Gastroesophageal sphincter (tissue), 4 donors: ENCODE measurements at regions not wholly inside any gene's neighbourhood (a gene's known extent, or its start where the extent isn't known, plus 50 kb on each side); places are given as distances from the start of the nearest gene placed in this dataset.
"Not testable (repeated sequence)": the region's sequence is repeated elsewhere in the genome, so short reads cannot be mapped to it uniquely, and the experiment has no call there.

Experiments used
- ATAC-seq: fragments of 150-250 bp; one replicate; pipeline ENCODE4 v1.9.1; 2016; ENCODE audit warnings: mild to moderate bottlenecking, moderate library complexity
- H3K27ac ChIP-seq, 4 donors: fragments of 200-600 bp; sonication (generic) in 3 of 4; 1 replicate in 3 of 4; 2 replicates in 1 of 4; pipeline ENCODE4 v1.5.1; 2016 to 2019
- H3K27me3 ChIP-seq: fragments of 200-600 bp; sonication (generic); one replicate; pipeline ENCODE4 v1.5.1; 2019
- H3K36me3 ChIP-seq, 2 donors: fragments of 200-600 bp; sonication (generic); one replicate each; pipeline ENCODE4 v1.5.1; 2019; ENCODE audit warnings: control low read depth in 1 of 2
- H3K4me1 ChIP-seq, 3 donors: fragments of 200-600 bp; sonication (generic); 1 replicate in 2 of 3; 2 replicates in 1 of 3; pipeline ENCODE4 v1.5.1; 2016 to 2019; ENCODE audit warnings: control low read depth in 2 of 3
- H3K4me3 ChIP-seq, 2 donors: fragments of 200-600 bp; sonication (generic); one replicate each; pipeline ENCODE4 v1.5.1; 2019; ENCODE audit warnings: mild to moderate bottlenecking in 1 of 2, moderate library complexity in 1 of 2
- H3K9me3 ChIP-seq, 3 donors: fragments of 200-600 bp; sonication (generic); one replicate each; pipeline ENCODE4 v1.5.1; 2017 to 2019; ENCODE audit warnings: control low read depth in 2 of 3
- CTCF ChIP-seq, 4 experiments: fragments of 200-600 bp in 2 of 4; fragments of 450-650 bp in 2 of 4; sonication (generic) in 1 of 4; IDR thresholded peaks; one replicate each; pipeline ENCODE4 v1.5.1; 2017 to 2019; ENCODE audit warnings: antibody characterized with exemption in 4 of 4, mild to moderate bottlenecking in 2 of 4, moderate library complexity in 2 of 4
- EP300 ChIP-seq: sonication (generic); formaldehyde crosslinking; IDR thresholded peaks from one replicate; pipeline ENCODE4 v1.6.1; 2017; ENCODE audit warnings: antibody characterized with exemption, mild to moderate bottlenecking
- POLR2A ChIP-seq, 2 donors: fragments of 450-650 bp; IDR thresholded peaks; one replicate each; pipeline ENCODE4 v1.6.1; 2017; ENCODE audit warnings: antibody characterized with exemption in 2 of 2, mild to moderate bottlenecking in 2 of 2, moderate library complexity in 1 of 2
- POLR2AphosphoS5 ChIP-seq: sonication (generic); formaldehyde crosslinking; IDR thresholded peaks from one replicate; pipeline ENCODE4 v1.6.1; 2017; ENCODE audit warnings: antibody characterized with exemption
- WGBS, 2 donors: methylation state at CpG; one replicate each; pipeline ENCODE4 v1.1.5; 2018; ENCODE audit warnings: low coverage in 1 of 2; 5-methylcytosine and 5-hydroxymethylcytosine counted together

- no peaks in the 10 kb centered on the region for H3K36me3 ChIP-seq
- no peak for ATAC-seq
- no peak overlapping the region for H3K4me3 ChIP-seq
- 80 to 100% methylated on average over 1 to 2 of the region's 3 CpGs for WGBS, 2 donors
- H3K27me3 ChIP-seq = no peaks in the 10 kb centered on the region
- no peak for TF ChIP-seq POLR2AphosphoS5
- TF ChIP-seq CTCF (IDR thresholded peaks at IDR 0.05) = no peak
- no peak for TF ChIP-seq EP300
- no peak for TF ChIP-seq POLR2A (IDR thresholded peaks at IDR 0.05)
- no peaks in the 10 kb centered on the region for H3K4me1 ChIP-seq
- H3K27ac ChIP-seq = no peak overlapping the region
- H3K9me3 ChIP-seq = no peaks in the 10 kb centered on the region
These were observed 61.1 kb upstream of the SPTLC3 start for GRCh38 chr20:12947691-12948090.

- Histone ChIP-seq H3K4me1 (no peaks in the 10 kb centered on the region), H3K9me3 (no peaks in the 10 kb centered on the region), H3K27me3 (no peaks in the 10 kb centered on the region), H3K36me3 (no peaks in the 10 kb centered on the region), H3K4me3 (no peak overlapping the region), H3K27ac (no peak overlapping the region)
- ATAC-seq = no peak
- whole genome bisulfite sequencing, 2 donors = 22 to 64% methylated on average over 1 to 2 of the region's 4 CpGs
- TF ChIP-seq POLR2A (IDR thresholded peaks at IDR 0.05) = no peak
- TF ChIP-seq EP300 = no peak
- TF ChIP-seq POLR2AphosphoS5 = no peak
- TF ChIP-seq CTCF (IDR thresholded peaks at IDR 0.05) = no peak
These were observed 59.3 kb upstream of the SPTLC3 start for GRCh38 chr20:12949429-12949980.

GRCh38 chr20:12954254-12954653 is 54.5 kb upstream of the SPTLC3 start:
- not testable (repeated sequence) for H3K27me3 ChIP-seq, H3K4me3 ChIP-seq, ATAC-seq, H3K36me3 ChIP-seq, H3K4me1 ChIP-seq, H3K9me3 ChIP-seq, H3K27ac ChIP-seq

- H3K27me3 ChIP-seq = no peaks in the 10 kb centered on the region
- no peak for TF ChIP-seq POLR2AphosphoS5
- no peak for TF ChIP-seq EP300
- no peak for TF ChIP-seq CTCF (IDR thresholded peaks at IDR 0.05)
- TF ChIP-seq POLR2A (IDR thresholded peaks at IDR 0.05) = no peak
- no peak overlapping the region for H3K27ac ChIP-seq
- WGBS, 2 donors = 61 to 67% methylated on average over 2 to 3 of the region's 3 CpGs
- no peak overlapping the region for H3K4me3 ChIP-seq
- H3K9me3 ChIP-seq = no peaks in the 10 kb centered on the region
- H3K36me3 ChIP-seq = no peaks in the 10 kb centered on the region
- no peak for ATAC-seq
- H3K4me1 ChIP-seq = no peaks in the 10 kb centered on the region
These were observed 53.2 kb upstream of the SPTLC3 start for GRCh38 chr20:12955611-12956010.

GRCh38 chr20:12956303-12956702 is 52.5 kb upstream of the SPTLC3 start:
- no peaks in the 10 kb centered on the region for H3K9me3 ChIP-seq
- no peak overlapping the region for H3K27ac ChIP-seq
- H3K4me1 ChIP-seq = no peaks in the 10 kb centered on the region
- no peaks in the 10 kb centered on the region for H3K36me3 ChIP-seq
- no peaks in the 10 kb centered on the region for H3K27me3 ChIP-seq
- H3K4me3 ChIP-seq = no peak overlapping the region
- TF ChIP-seq POLR2A (IDR thresholded peaks at IDR 0.05) (no peak), CTCF (IDR thresholded peaks at IDR 0.05) (no peak), EP300 (no peak)
- no peak for ATAC-seq

- WGBS, 2 donors = 35 to 51% methylated on average over 2 of the region's 2 CpGs
- H3K9me3 ChIP-seq = no peaks in the 10 kb centered on the region
- no peak overlapping the region for H3K4me3 ChIP-seq
- no peak for ATAC-seq
- no peaks in the 10 kb centered on the region for H3K27me3 ChIP-seq
- H3K36me3 ChIP-seq = no peaks in the 10 kb centered on the region
- no peaks in the 10 kb centered on the region for H3K4me1 ChIP-seq
- TF ChIP-seq EP300 = no peak
- no peak for TF ChIP-seq POLR2A (IDR thresholded peaks at IDR 0.05)
- TF ChIP-seq POLR2AphosphoS5 = no peak
- TF ChIP-seq CTCF (IDR thresholded peaks at IDR 0.05) = no peak
- no peak overlapping the region for H3K27ac ChIP-seq
These were observed 50.8 kb upstream of the SPTLC3 start for GRCh38 chr20:12957968-12958367.
